AG04449 (cell line): ENCODE measurements at regions not wholly inside any gene's neighbourhood (a gene's known extent, or its start where the extent isn't known, plus 50 kb on each side); places are given as distances from the start of the nearest gene placed in this dataset.

Source experiments
- CTCF ChIA-PET: fragments of 350-600 bp; formaldehyde crosslinking; extraction: SDS; loops from one replicate; lab custom pipeline; 2021; ENCODE audit warnings: antibody characterized with exemption; lab: Yijun Ruan, JAX
- POLR2A ChIA-PET: fragments of 400-600, 350-600 bp; formaldehyde crosslinking; extraction: SDS; loops from one replicate; lab custom pipeline; 2020; ENCODE audit warnings: antibody characterized with exemption, inconsistent platforms; lab: Yijun Ruan, JAX
- DNase-seq: peaks from one replicate; pipeline ENCODE4 v3.0.0-alpha.2; 2010; ENCODE audit warnings: low read depth, low spot score
- H3K4me3 ChIP-seq: 2 replicates; pipeline ENCODE4 v1.5.1; 2011; ENCODE audit warnings: low read depth, mild to moderate bottlenecking, control low read depth, low read length
- CTCF ChIP-seq: IDR thresholded peaks from one replicate; pipeline ENCODE4 v1.5.1; 2011; ENCODE audit warnings: mild to moderate bottlenecking, moderate library complexity, low read length, control low read depth, inconsistent platforms; ENCODE audit not compliant: insufficient read depth; ENCODE audit errors: missing control alignments

- POLR2A ChIA-PET: no interaction called here
- no peak for DNase-seq
Measured at GRCh38 chr19:30663611-30664174, 291.5 kb downstream of the ZNF536 start.

GRCh38 chr19:30662211-30662861 is 290.2 kb downstream of the ZNF536 start:
- CTCF ChIA-PET: interaction anchor here (1.1 to 2.3 kb wide), 3 partner anchors 12 to 1562 kb away, joined by 5 to 13 read pairs (median 6); no protein-coding TSS in a partner anchor
- no peak overlapping the region for H3K4me3 ChIP-seq
- no peak for DNase-seq
- POLR2A ChIA-PET: no interaction called here
- no peak for TF ChIP-seq CTCF

More at GRCh38 chr19:30663611-30664174, 291.5 kb downstream of the ZNF536 start:
- CTCF ChIA-PET: interaction anchor here (0.8 to 1.0 kb wide), 2 partner anchors 8 to 19 kb away, joined by 3 read pairs; no protein-coding TSS in a partner anchor
- no peak overlapping the region for H3K4me3 ChIP-seq
- TF ChIP-seq CTCF: no peak

- ChIA-PET POLR2A (no interaction called here), CTCF (interaction anchor here (2.7 kb wide), 1 partner anchor 9 kb away, joined by 8 read pairs; no protein-coding TSS in a partner anchor)
- no peak for TF ChIP-seq CTCF
- no peak overlapping the region for H3K4me3 ChIP-seq
- no peak for DNase-seq
Measured at GRCh38 chr19:30659638-30660037, 287.5 kb downstream of the ZNF536 start.

GRCh38 chr19:30656520-30657100 is 284.4 kb downstream of the ZNF536 start:
- CTCF ChIA-PET: interaction anchor here (2.9 kb wide), 1 partner anchor 10 kb away, joined by 12 read pairs; no protein-coding TSS in a partner anchor
- no peak for TF ChIP-seq CTCF

GRCh38 chr19:30653646-30654386 is 281.6 kb downstream of the ZNF536 start:
- CTCF ChIA-PET: interaction anchor here (2.5 kb wide), 1 partner anchor 12 kb away, joined by 10 read pairs; no protein-coding TSS in a partner anchor
- TF ChIP-seq CTCF: no peak
- POLR2A ChIA-PET: no interaction called here
- no peak for DNase-seq
- H3K4me3 ChIP-seq: no peak overlapping the region

More at GRCh38 chr19:30656520-30657100, 284.4 kb downstream of the ZNF536 start:
- POLR2A ChIA-PET: no interaction called here
- no peak for DNase-seq
- no peak overlapping the region for H3K4me3 ChIP-seq
